ENCODE measurements at regions not wholly inside any gene's neighbourhood (a gene's known extent, or its start where the extent isn't known, plus 50 kb on each side); places are given as distances from the start of the nearest gene placed in this dataset.

DNA sequence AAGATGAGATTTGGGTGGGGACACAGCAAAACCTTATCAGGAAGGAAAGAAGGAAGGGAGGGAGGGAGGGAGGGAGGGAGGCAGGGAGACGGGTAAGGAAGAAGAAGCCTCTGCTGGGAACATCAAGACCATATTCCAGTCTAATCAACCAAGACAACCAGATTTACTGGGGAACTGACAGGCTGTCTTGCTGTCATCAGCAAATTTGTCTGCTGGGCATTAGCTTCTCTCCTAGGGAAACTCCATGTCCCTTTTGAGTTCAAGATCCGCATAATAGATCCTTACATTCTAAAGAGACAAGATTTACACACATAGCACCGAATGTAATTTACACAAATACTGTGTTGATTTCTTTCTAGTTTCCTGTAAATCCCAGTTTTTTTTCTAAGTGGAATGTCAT, 1618.9 kb upstream of the ZEB2 start:
- Histone ChIP-seq H3K4me1 (ENCODE audit: low read depth) (no peaks in the 10 kb centered on the region), H3K27ac (no peak overlapping the region), H3K9me3 (ENCODE audit: low read depth) (no peaks in the 10 kb centered on the region), H3K4me3 (no peak overlapping the region), H3K27me3 (no peaks in the 10 kb centered on the region), H3K36me3 (no peaks in the 10 kb centered on the region)
- TF ChIP-seq, protein P1, sequence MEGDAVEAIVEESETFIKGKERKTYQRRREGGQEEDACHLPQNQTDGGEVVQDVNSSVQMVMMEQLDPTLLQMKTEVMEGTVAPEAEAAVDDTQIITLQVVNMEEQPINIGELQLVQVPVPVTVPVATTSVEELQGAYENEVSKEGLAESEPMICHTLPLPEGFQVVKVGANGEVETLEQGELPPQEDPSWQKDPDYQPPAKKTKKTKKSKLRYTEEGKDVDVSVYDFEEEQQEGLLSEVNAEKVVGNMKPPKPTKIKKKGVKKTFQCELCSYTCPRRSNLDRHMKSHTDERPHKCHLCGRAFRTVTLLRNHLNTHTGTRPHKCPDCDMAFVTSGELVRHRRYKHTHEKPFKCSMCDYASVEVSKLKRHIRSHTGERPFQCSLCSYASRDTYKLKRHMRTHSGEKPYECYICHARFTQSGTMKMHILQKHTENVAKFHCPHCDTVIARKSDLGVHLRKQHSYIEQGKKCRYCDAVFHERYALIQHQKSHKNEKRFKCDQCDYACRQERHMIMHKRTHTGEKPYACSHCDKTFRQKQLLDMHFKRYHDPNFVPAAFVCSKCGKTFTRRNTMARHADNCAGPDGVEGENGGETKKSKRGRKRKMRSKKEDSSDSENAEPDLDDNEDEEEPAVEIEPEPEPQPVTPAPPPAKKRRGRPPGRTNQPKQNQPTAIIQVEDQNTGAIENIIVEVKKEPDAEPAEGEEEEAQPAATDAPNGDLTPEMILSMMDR (IDR thresholded peaks at IDR 0.05; ENCODE audit: low read depth, low read length): no peak
- no peak for DNase-seq (ENCODE audit: low read depth in 1 of 2, low spot score in 1 of 2)

DNA sequence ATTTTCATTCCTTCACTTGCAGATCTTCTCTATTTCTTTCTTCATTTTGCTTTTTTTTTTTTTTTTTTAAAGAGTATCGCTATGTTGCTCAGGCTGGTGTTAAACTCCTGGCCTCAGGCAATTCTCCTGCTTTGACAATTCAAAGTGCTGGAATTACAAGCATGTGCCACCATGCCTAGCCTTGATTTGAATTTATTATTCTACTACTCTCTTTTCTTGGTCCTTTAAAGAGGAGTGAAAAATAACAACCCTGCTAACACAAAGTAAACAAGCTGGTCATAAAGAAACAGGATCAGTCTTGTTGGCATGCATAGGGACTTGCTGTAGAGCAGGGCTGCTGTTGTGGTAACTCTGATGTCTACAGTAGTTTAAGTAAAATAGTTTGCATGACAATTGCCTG, 1615.3 kb upstream of the ZEB2 start:
- TF ChIP-seq, protein P1 (IDR thresholded peaks at IDR 0.05; ENCODE audit: low read depth, low read length): no peak
- Histone ChIP-seq H3K4me1 (ENCODE audit: low read depth) (no peaks in the 10 kb centered on the region), H3K9me3 (ENCODE audit: low read depth) (no peaks in the 10 kb centered on the region), H3K27me3 (no peaks in the 10 kb centered on the region), H3K36me3 (no peaks in the 10 kb centered on the region), H3K27ac (no peak overlapping the region), H3K4me3 (no peak overlapping the region)
- DNase-seq (ENCODE audit: low read depth in 1 of 2, low spot score in 1 of 2): no peak

DNA sequence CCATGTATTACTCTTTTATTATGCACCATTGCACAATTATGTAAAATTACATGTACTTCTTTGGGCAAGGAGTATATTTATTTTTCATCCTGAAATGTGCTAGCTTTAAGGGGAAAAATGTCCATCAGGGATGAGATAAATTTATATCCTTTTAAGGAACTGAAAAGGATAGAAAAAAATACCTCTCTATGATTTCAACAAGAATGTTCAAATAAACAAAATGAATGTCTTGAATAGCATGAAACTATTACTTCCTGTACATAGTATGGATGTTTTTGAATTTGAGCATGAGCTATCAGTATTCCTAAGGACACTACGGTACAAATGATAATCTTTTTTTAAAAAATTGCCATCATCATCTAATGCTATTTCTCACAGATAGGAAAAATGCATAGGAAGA, 1611.9 kb upstream of the ZEB2 start:
- TF ChIP-seq, protein P1 (IDR thresholded peaks at IDR 0.05; ENCODE audit: low read depth, low read length): no peak
- Histone ChIP-seq H3K27ac (no peak overlapping the region), H3K27me3 (no peaks in the 10 kb centered on the region), H3K36me3 (no peaks in the 10 kb centered on the region), H3K4me3 (no peak overlapping the region), H3K4me1 (ENCODE audit: low read depth) (no peaks in the 10 kb centered on the region), H3K9me3 (ENCODE audit: low read depth) (no peaks in the 10 kb centered on the region)
- DNase-seq (ENCODE audit: low read depth in 1 of 2, low spot score in 1 of 2): no peak

DNA sequence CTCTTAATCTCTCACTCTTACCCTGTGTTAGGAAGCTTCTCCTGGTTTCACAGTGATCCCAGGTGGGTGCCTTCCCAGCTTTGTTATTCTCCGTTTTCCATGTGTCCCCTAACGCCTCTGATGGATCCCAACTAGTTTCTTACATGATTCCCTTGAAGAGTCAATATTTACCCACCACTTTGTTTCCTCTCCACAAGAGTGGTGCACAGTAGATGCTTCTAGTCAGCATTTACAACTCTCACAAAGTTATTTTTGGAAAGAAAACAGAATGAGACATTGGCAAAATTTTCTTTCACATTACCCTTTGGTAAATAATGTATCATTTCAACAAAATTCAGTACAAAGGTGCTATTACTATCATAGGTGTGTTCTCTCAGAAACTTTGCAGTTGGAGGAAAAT, 1611.1 kb upstream of the ZEB2 start:
- TF ChIP-seq, protein P1 (IDR thresholded peaks at IDR 0.05; ENCODE audit: low read depth, low read length): no peak
- H3K4me3 ChIP-seq: no peak overlapping the region
- no peak overlapping the region for H3K27ac ChIP-seq
- no peak for DNase-seq (ENCODE audit: low read depth in 1 of 2, low spot score in 1 of 2)
- H3K36me3 ChIP-seq: no peaks in the 10 kb centered on the region
- no peaks in the 10 kb centered on the region for H3K9me3 ChIP-seq (ENCODE audit: low read depth)
- H3K27me3 ChIP-seq: no peaks in the 10 kb centered on the region
- H3K4me1 ChIP-seq (ENCODE audit: low read depth): no peaks in the 10 kb centered on the region

DNA sequence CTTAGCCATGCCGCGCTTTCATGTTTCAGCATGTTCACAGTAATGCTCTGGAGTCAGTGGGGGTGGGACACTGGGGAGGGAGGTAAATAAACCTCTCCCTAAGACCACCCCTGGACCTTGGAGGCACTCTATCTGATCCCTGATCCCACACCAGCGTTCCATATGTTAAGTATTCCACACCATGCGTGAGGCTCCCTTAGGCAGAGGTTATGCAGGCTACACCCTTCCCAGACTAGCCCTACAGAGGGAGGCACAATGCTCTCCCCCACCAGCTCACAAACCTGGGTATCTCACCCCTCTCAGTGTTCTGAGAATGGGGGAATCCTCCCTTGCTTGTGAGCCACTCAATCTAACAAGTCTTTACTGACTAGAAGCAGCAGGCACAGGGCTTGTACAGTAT, 1610.4 kb upstream of the ZEB2 start:
- Histone ChIP-seq H3K4me3 (no peak overlapping the region), H3K9me3 (ENCODE audit: low read depth) (no peaks in the 10 kb centered on the region), H3K4me1 (ENCODE audit: low read depth) (no peaks in the 10 kb centered on the region), H3K27ac (no peak overlapping the region), H3K36me3 (no peaks in the 10 kb centered on the region), H3K27me3 (no peaks in the 10 kb centered on the region)
- TF ChIP-seq, protein P1 (IDR thresholded peaks at IDR 0.05; ENCODE audit: low read depth, low read length): no peak
- DNase-seq (ENCODE audit: low read depth in 1 of 2, low spot score in 1 of 2): no peak

DNA sequence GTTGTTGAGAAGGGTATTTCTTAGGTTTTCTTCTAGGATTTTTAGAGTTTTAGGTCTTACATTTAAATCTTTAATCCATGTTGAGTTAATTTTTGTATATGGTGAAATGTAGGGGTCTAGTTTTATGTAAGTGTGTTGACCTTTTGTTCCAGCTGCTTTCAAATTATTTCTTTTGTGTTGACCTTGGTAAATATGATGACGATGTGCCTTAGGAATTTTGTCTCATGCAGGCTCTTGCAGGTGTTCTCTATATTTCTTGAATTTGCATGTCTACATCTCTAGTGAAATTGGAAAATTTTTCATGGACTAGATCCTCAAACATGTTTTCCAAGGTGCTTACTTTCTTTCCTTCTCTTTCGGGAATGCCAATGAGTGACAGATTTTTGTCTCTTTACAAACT, 1609.3 kb upstream of the ZEB2 start:
- Histone ChIP-seq H3K9me3 (ENCODE audit: low read depth) (no peaks in the 10 kb centered on the region), H3K4me3 (no peak overlapping the region), H3K27ac (no peak overlapping the region), H3K27me3 (no peaks in the 10 kb centered on the region), H3K36me3 (no peaks in the 10 kb centered on the region), H3K4me1 (ENCODE audit: low read depth) (no peaks in the 10 kb centered on the region)
- TF ChIP-seq, protein P1 (IDR thresholded peaks at IDR 0.05; ENCODE audit: low read depth, low read length): no peak
- no peak for DNase-seq (ENCODE audit: low read depth in 1 of 2, low spot score in 1 of 2)
